OCI-LY1 (cell line): ENCODE measurements at regions not wholly inside any gene's neighbourhood (a gene's known extent, or its start where the extent isn't known, plus 50 kb on each side); places are given as distances from the start of the nearest gene placed in this dataset.

ENCODE experiments used
- CTCF ChIP-seq: fragments of 200-600 bp; sonication (generic), shearing (Covaris generic); IDR thresholded peaks from 2 replicates; pipeline ENCODE4 v1.5.1; 2017; ENCODE audit warnings: mild to moderate bottlenecking, antibody characterized with exemption, low read length, moderate library complexity, mixed read lengths
- EZH2 ChIP-seq: fragments of 200-600 bp; sonication (generic), shearing (Covaris generic); IDR thresholded peaks from 2 replicates; pipeline ENCODE4 v1.8.0; 2017; ENCODE audit warnings: borderline replicate concordance, mixed run types, mild to moderate bottlenecking, antibody characterized with exemption, low read length, moderate library complexity, mixed read lengths

- TF ChIP-seq CTCF (no peak), EZH2 (no peak)
These were observed 208.3 kb downstream of the PHETA1 start for GRCh38 chr12:111160350-111161241.
